Small intestine (tissue), 7 donors: ENCODE measurements at regions not wholly inside any gene's neighbourhood (a gene's known extent, or its start where the extent isn't known, plus 50 kb on each side); places are given as distances from the start of the nearest gene placed in this dataset.

Experiments
- DNase-seq, 2 donors: peaks; one replicate each; pipeline versions ENCODE4 v3.0.0 to v3.0.0-alpha.2; 2013
- FAIRE-seq: peaks from 2 replicates; lab custom pipeline; 2012; peaks lifted over from hg19 to GRCh38; lab: Jason Lieb, UNC
- H3K27ac ChIP-seq, 3 donors: one replicate each; pipeline ENCODE4 v1.5.1; 2013; ENCODE audit warnings: low read length in 2 of 3, mild to moderate bottlenecking in 2 of 3, control low read depth in 1 of 3, inconsistent platforms in 1 of 3, low read depth in 1 of 3, moderate library complexity in 1 of 3
- H3K27me3 ChIP-seq, 3 donors: one replicate each; pipeline ENCODE4 v1.6.1; 2013; ENCODE audit warnings: low read length in 3 of 3, inconsistent platforms in 1 of 3; ENCODE audit not compliant: control insufficient read depth in 3 of 3, insufficient read depth in 3 of 3
- H3K36me3 ChIP-seq, 3 donors: one replicate each; pipeline ENCODE4 v1.6.1; 2013; ENCODE audit warnings: low read length in 3 of 3, inconsistent platforms in 1 of 3, low read depth in 1 of 3, mild to moderate bottlenecking in 1 of 3, moderate library complexity in 1 of 3; ENCODE audit not compliant: control insufficient read depth in 3 of 3, insufficient read depth in 2 of 3
- H3K4me1 ChIP-seq, 3 donors: one replicate each; pipeline ENCODE4 v1.6.1; 2013; ENCODE audit warnings: low read length in 2 of 3, inconsistent platforms in 1 of 3, low read depth in 1 of 3, mild to moderate bottlenecking in 1 of 3, moderate library complexity in 1 of 3; ENCODE audit not compliant: control insufficient read depth in 3 of 3, insufficient read depth in 2 of 3
- H3K4me3 ChIP-seq, 3 donors: one replicate each; pipeline ENCODE4 v1.5.1; 2013; ENCODE audit warnings: low read length in 3 of 3, control low read depth in 1 of 3, inconsistent platforms in 1 of 3, low read depth in 1 of 3, mild to moderate bottlenecking in 1 of 3, moderate library complexity in 1 of 3
- H3K9me3 ChIP-seq, 2 donors: one replicate each; pipeline ENCODE4 v1.6.1; 2013; ENCODE audit warnings: low read depth in 1 of 2, low read length in 1 of 2; ENCODE audit not compliant: control insufficient read depth in 2 of 2, insufficient read depth in 1 of 2
- WGBS, 3 donors: extraction: QIAGEN DNeasy Blood & Tissue Kit; methylation state at CpG; one replicate each; pipeline ENCODE4 v1.1.7; 2013; 5-methylcytosine and 5-hydroxymethylcytosine counted together
- donor health status: healthy with polysubstance abuse.
- donor health status: control.
- donor health status: control.
- donor health status: Bipolar disorder and iron deficiency.
- donor health status: healthy.

DNA sequence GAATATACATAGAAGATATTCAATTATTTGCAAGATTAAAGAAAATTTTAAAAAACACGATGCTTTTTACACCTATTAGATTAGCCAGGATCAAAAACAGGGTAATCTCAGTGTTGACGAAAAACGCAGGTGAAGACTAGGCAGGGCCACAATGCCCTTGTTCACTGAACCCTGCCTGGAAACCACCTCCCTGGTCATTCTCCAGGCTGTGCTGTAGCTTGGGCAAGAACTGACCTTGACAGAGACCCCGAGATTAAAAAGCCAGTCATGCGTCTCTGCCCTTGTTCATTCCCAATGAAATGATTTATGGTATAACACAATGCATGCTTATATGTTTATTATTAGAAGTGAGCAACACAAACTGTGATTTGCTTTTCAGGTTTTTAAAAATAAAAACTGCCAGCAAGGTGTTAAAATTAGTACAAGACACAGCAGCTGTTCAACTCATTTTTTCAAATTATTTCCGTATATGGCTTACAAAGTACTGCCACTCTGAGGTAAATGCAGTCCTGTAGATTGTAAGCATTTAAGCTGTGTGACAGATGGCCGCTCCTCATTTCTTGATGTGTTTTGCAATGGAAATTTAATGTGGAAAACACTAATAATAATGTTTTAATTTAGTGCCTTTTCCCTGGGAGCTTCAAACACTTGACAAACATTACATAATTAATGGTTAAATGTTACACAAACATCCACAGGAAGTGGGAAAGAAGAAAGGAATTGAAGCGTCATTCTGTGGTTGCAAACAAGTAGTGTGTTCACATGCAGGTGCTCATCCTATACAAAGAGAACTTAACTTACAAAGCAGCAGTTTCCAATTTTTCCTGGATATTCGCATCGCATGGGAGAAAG, 200.2 kb downstream of the VCY1B start:
- H3K9me3 ChIP-seq, result no peaks in the 10 kb centered on the region
- no peaks in the 10 kb centered on the region for H3K4me1 ChIP-seq
- H3K27me3 ChIP-seq, result no peaks in the 10 kb centered on the region
- DNase-seq (peak in 1 of 2 donors; percentile 2), FAIRE-seq (no peak)
- 40 to 52% methylated on average over 10 of the region's 10 CpGs; no CpG with 5 or more reads in 1 of the 3 donors for WGBS, 3 donors
- H3K27ac ChIP-seq, result no peak overlapping the region
- H3K4me3 ChIP-seq, result no peak overlapping the region
- H3K36me3 ChIP-seq, result no peaks in the 10 kb centered on the region

DNA sequence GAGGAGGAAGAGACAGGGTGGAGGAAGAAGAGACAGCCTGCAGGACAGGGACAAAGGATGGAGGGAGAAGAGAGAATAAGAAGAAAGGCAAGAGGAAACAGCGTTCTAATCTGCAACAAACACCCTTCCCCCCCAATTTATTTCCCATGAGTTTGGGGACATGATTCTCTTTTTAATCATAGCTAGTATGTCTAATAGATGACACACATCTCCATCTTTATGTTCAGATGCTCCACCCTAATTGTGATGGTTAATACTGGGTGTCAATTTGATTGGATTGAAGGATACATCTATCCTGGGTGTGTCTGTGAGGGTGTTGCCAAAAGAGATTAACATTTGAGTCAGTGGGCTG, 200.8 kb downstream of the VCY1B start:
- DNase-seq, result no peak
- Histone ChIP-seq H3K4me3 (no peak overlapping the region), H3K27ac (no peak overlapping the region), H3K36me3 (no peaks in the 10 kb centered on the region), H3K4me1 (no peaks in the 10 kb centered on the region), H3K9me3 (no peaks in the 10 kb centered on the region), H3K27me3 (no peaks in the 10 kb centered on the region)
- WGBS, 3 donors, result 69 to 86% methylated on average over 1 of the region's 1 CpG; no CpG with 5 or more reads in 1 of the 3 donors
- no peak for FAIRE-seq

DNA sequence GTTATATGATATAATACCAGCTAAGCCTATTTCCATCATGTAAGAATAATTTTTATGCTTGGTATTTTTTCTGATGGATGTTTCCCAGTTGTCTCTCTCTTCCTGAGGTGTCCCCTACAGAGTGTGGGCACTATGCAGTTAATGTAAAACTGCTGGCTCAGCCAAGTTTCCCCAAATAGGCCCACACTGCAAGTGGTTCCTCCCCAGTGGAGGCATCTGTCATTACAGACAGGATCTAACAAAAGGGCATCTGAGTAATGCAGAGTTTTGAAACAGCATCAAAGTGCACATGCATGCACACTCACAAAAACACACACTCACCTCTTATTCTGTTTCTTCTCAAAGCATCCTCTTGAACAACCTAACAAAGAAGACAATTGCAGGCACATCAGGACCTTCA, 221.0 kb downstream of the VCY1B start:
- H3K9me3 ChIP-seq, result no peaks in the 10 kb centered on the region
- DNase-seq, result no peak
- H3K27me3 ChIP-seq, result no peaks in the 10 kb centered on the region
- no peak overlapping the region for H3K27ac ChIP-seq
- no peak overlapping the region for H3K4me3 ChIP-seq
- H3K36me3 ChIP-seq, result no peaks in the 10 kb centered on the region
- H3K4me1 ChIP-seq, result no peaks in the 10 kb centered on the region
- FAIRE-seq, result no peak

DNA sequence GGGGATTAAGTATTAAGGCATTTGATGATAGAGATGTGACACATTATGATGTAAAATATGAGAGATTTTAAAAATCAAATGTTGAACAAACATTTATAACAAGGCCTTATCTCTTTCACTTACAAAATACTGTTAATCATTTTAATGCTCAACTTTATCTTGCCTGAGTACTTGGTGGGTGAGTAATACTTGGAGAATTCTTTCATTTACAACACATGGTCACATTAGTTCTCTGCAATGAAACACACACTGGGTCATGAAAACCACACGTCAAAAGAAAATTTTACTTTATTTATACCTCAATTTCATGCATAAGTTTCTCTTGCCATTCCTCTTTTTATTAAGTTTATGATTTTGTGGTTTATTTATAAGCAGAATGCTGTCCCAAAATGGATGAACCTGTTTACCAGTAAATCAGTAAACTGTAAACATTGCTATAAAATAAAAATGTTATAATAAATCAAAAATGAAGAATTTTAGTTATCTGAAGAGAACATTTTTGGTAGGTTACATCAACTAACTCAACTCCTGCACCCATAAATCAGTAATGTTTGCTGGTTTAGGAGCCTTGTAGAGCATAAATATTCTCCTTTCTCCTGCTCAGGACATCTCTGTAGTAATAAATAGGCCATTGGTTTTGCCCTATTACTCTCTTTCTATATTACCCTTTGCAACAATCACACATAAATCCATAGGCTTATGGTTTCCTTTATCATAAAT, 233.5 kb upstream of the NLGN4Y start:
- DNase-seq (no peak), FAIRE-seq (peak; percentile 49)
- Histone ChIP-seq H3K4me3 (no peak overlapping the region), H3K36me3 (no peaks in the 10 kb centered on the region), H3K9me3 (no peaks in the 10 kb centered on the region), H3K4me1 (no peaks in the 10 kb centered on the region), H3K27ac (no peak overlapping the region), H3K27me3 (no peaks in the 10 kb centered on the region)
- 66 to 76% methylated on average over 1 of the region's 1 CpG; no CpG with 5 or more reads in 1 of the 3 donors for WGBS, 3 donors

DNA sequence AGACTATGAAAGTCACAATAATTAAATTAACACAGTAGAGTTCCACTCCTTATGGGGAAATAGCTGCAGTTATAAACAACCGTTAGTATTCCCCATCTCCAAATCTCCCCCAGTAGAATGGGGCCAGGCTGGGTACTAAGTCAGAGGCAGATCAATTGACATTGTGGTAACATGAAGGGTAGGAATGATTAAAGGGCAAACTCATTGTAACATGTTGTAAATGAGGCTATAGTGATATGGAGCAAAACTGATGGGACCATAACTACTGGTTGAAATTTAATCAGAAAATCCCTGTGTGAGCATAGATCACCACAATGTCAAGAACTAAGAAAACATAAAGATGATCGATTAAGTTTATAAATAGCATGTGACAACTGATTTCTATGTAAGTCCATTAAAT, 231.9 kb upstream of the NLGN4Y start:
- Histone ChIP-seq H3K4me3 (no peak overlapping the region), H3K27ac (no peak overlapping the region), H3K4me1 (no peaks in the 10 kb centered on the region), H3K36me3 (no peaks in the 10 kb centered on the region), H3K27me3 (no peaks in the 10 kb centered on the region), H3K9me3 (no peaks in the 10 kb centered on the region)
- DNase-seq (no peak), FAIRE-seq (no peak)
- 50 to 66% methylated on average over 2 of the region's 2 CpGs; no CpG with 5 or more reads in 1 of the 3 donors for WGBS, 3 donors

DNA sequence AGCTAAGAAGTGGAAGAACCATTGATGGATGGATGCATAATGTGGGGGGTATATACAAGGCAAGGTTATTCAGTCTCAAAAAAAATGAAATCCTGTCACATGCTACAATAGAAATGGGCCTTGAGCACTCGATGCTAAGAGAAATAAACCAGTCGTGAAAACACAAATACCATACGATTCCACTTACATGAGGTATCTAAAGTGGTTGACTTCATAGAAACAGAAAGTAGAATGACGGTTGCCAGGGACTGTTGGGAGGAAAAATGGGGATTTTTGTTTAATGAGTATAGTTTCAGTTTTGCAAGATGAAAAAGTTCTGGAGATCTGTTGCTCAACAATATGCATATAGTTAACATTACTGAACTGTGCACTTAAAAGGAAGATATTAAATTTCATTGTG, 223.6 kb upstream of the NLGN4Y start:
- no peaks in the 10 kb centered on the region for H3K27me3 ChIP-seq
- no peak overlapping the region for H3K4me3 ChIP-seq
- FAIRE-seq (no peak), DNase-seq (no peak)
- no peak overlapping the region for H3K27ac ChIP-seq
- WGBS, 3 donors, result 52 to 78% methylated on average over 4 of the region's 4 CpGs; no CpG with 5 or more reads in 1 of the 3 donors
- no peaks in the 10 kb centered on the region for H3K36me3 ChIP-seq
- H3K9me3 ChIP-seq, result no peaks in the 10 kb centered on the region
- H3K4me1 ChIP-seq, result no peaks in the 10 kb centered on the region

DNA sequence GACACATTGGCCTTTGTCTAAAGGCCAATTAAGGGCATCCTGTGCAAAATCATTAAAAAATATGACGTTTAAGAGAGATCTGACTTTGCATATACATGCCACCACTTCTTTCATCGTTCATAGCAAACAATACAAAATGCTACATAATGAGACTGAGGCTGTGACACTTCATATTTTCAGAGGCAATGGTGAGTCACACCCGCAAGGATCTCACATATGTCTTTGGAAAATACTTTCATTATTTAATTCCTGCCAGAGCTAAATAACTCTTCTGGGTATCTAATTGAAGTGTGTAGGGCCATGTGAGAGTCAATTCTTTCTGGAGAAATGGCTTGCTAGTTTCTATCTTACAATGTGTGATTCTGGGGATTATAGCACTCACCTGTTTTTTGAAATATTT, 222.8 kb upstream of the NLGN4Y start:
- 57 to 68% methylated on average over 3 of the region's 3 CpGs; no CpG with 5 or more reads in 1 of the 3 donors for WGBS, 3 donors
- no peaks in the 10 kb centered on the region for H3K9me3 ChIP-seq
- DNase-seq, result no peak
- H3K27ac ChIP-seq, result no peak overlapping the region
- H3K4me1 ChIP-seq, result no peaks in the 10 kb centered on the region
- no peaks in the 10 kb centered on the region for H3K27me3 ChIP-seq
- no peaks in the 10 kb centered on the region for H3K36me3 ChIP-seq
- H3K4me3 ChIP-seq, result no peak overlapping the region
- FAIRE-seq, result no peak

DNA sequence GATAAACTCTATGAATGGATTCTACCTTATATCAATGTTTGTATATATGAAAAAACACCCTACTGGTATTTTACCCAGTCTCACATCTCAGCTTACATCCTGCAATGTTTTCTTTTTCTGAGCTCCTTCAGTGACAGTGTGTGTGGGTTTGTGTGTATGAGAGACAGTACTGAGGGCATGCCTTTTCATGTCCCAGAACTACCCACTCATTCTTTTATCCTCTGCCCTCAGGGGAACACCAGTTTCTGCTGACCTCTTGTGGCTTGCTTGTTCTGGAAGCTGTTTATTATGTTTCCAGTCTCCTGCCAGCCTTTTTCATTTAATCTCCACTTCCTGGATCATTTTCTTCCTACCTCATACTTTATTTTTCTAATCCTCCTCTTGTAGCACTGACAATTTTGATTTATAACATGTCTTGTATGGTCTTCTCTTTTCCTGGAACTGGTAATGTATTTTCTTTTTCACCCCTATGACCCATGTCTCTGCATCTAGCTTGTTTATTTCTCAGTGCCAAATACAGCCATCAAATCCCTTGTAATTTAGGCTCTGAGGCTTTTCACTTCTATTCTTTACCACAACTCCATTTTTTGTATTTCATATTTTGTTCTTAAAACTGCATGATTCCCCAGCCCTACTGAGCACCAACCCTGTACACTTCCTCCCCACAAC, 195.5 kb upstream of the NLGN4Y start:
- Histone ChIP-seq H3K4me1 (no peaks in the 10 kb centered on the region), H3K4me3 (no peak overlapping the region), H3K27me3 (no peaks in the 10 kb centered on the region), H3K27ac (no peak overlapping the region), H3K9me3 (no peaks in the 10 kb centered on the region), H3K36me3 (no peaks in the 10 kb centered on the region)
- FAIRE-seq, result no peak
- no peak for DNase-seq
